Choroid plexus epithelial cell (primary cell): ENCODE measurements at regions not wholly inside any gene's neighbourhood (a gene's known extent, or its start where the extent isn't known, plus 50 kb on each side); places are given as distances from the start of the nearest gene placed in this dataset.
"Not testable (repeated sequence)": the region's sequence is repeated elsewhere in the genome, so short reads cannot be mapped to it uniquely, and the experiment has no call there.

Experiments used
- DNase-seq: peaks from one replicate; pipeline ENCODE4 v3.0.0-alpha.2; 2010; ENCODE audit warnings: low read depth
- H3K4me3 ChIP-seq: 2 replicates; pipeline ENCODE4 v1.5.1; 2011; ENCODE audit warnings: low read depth, mild to moderate bottlenecking, control low read depth, low read length, moderate library complexity
- TF ChIP-seq, protein P1 (sequence below): conservative IDR thresholded peaks from 2 replicates; pipeline ENCODE4 v1.5.1; 2011; ENCODE audit warnings: low read depth, mild to moderate bottlenecking, control low read depth, inconsistent platforms, low read length, moderate library complexity

DNA sequence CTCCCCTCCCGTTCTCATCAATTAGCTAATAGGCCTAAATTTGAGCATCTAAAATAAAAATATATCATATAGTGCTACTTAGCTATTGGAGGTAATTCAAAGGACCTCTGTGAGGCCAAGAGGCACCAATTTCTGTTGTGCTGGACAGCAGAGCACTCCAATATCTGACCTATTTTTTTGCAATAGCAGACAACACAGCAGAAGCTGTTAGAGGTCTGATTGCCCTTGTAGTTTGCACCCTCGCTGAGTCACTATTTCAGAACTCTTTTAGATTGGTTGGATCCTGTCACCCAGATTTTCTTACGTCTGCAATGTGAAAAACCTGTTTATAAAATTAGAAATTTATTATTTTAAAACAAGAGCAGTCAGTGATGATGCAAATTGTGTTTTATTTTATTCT, 184.1 kb downstream of the CEP135 start:
- H3K4me3 ChIP-seq: no peak overlapping the region
- TF ChIP-seq, protein P1, sequence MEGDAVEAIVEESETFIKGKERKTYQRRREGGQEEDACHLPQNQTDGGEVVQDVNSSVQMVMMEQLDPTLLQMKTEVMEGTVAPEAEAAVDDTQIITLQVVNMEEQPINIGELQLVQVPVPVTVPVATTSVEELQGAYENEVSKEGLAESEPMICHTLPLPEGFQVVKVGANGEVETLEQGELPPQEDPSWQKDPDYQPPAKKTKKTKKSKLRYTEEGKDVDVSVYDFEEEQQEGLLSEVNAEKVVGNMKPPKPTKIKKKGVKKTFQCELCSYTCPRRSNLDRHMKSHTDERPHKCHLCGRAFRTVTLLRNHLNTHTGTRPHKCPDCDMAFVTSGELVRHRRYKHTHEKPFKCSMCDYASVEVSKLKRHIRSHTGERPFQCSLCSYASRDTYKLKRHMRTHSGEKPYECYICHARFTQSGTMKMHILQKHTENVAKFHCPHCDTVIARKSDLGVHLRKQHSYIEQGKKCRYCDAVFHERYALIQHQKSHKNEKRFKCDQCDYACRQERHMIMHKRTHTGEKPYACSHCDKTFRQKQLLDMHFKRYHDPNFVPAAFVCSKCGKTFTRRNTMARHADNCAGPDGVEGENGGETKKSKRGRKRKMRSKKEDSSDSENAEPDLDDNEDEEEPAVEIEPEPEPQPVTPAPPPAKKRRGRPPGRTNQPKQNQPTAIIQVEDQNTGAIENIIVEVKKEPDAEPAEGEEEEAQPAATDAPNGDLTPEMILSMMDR: no peak
- peak; percentile 61 for DNase-seq

DNA sequence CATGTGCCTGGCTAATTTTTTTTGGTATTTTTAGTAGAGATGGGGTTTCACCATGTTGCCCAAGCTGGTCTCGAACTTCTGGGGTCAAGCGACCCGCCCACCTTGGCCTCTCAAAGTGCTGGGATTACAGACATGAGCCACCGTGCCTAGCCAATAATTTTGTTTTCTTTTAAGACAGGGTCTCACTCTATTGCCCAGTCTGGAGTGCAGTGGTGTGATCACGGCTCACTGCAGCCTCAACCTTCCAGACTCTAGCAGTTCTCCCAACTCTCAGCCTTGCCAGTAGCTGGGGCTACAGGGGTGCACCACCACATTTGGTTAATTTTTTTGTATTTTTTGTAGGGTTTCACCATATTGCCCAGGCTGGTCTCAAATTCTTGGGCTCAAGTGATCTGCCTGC, 183.4 kb downstream of the CEP135 start:
- DNase-seq: not testable (repeated sequence)

DNA sequence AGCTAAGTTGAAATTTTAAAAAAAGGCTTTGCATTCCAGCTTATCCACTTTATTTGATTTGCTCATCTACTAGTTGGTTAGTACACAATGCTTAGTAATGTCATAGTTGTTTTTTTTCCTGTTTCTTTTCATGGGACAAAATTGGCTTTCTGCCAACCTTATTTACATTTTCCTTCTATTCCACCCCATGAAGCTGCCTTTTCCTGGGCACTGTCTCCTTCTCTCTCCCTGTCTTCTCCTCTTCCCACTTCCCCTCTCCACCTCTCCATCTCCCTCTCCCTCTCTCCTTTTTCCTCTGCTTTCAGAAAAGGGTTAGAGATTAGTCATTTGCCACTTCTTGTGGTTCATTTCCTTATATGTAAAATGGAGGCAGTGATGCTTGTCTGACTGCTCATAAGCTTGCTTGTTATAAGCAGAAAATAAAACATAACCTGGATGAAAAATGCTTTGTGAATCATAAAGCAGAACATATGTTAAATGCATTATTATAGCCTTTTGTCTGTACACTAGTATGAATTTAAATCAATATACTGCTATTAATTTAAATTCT, 181.9 kb downstream of the CEP135 start:
- peak; percentile 11 for DNase-seq

More for the DNA sequence above, 183.4 kb downstream of the CEP135 start:
- H3K4me3 ChIP-seq: not testable (repeated sequence)

DNA sequence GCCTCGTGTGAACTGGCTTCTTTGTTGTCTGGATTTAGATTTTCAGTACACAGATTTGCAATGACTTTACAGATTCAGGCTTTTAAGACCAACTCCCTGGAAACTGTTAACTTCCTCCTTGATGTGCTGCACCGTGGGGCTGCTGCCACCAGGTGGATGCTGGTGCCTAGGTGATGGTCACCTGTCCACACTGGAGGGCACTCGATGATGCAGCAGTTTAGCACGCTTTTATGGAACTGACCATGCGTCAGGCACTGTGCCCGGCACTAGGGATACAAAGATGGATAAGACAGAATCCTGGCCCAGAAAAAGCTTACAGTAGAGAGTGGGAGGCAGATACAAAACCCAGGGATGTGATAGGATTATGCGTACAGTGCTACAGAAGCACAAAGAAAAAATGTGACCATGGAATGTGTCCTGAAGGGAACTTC, 180.7 kb downstream of the CEP135 start:
- no peak for DNase-seq
- no peak overlapping the region for H3K4me3 ChIP-seq
- TF ChIP-seq, protein P1: peak; percentile 33

More for the DNA sequence above, 181.9 kb downstream of the CEP135 start:
- TF ChIP-seq, protein P1: no peak
- H3K4me3 ChIP-seq: no peak overlapping the region

DNA sequence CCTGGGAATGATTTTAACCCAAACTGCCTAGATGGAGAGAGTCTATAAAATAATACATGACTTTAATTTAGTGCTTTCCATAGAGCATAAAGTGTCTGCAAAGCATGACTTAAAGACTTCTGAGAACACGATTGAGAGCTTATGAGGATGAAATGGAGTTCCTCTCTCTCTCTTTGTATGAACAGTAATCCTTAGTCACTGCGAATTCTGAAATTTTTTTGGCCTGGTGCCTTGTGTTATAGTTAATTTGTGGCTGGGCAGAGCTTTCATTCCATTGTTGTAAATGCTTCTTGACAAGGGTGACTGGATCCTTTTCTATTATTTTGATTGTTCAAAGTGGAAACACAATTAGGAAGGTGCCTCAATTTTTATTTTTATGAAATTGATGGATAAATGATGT, 179.5 kb downstream of the CEP135 start:
- no peak overlapping the region for H3K4me3 ChIP-seq
- DNase-seq: peak; percentile 49
- TF ChIP-seq, protein P1: no peak

DNA sequence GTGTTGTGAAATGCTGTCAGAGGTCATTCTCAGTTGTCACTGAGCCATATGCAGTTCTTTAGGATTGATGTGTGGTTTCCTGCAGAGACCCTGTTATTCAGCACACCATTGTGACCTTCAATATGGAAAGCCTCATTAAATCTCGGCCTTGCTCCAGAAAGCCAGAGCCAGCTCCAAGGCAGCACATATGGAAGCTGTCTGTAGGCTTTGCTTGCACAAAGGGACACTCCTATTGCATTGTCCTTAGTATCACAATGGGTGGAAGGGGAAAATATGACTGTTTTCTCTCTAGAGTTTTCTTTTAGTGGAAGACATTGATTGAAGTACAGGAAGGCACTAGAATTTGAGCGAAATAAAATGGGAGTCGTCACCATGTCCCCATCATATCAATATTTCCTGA, 179.0 kb downstream of the CEP135 start:
- DNase-seq: no peak
- no peak overlapping the region for H3K4me3 ChIP-seq
- TF ChIP-seq, protein P1: no peak

DNA sequence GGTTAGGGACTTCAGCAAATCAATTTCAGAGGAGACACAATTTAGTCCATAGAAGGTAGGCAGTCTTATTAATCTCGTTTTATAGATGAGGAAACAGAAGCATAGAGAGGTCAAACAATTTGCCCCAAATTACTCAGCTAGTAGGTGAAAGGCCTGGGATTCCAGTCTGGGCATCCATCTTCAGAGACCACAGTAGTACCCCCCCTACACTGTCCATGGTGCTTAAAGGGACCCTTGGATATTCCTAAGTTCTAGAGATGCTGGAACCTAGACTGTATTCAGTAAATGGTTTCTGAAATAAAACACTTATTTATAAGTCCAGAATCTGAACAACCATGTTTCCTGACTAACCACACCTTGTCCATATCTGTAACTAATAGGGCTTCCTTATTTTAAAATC, 174.8 kb downstream of the CEP135 start:
- TF ChIP-seq, protein P1: no peak
- no peak overlapping the region for H3K4me3 ChIP-seq

More for the DNA sequence above, 174.8 kb downstream of the CEP135 start:
- DNase-seq: no peak
